ENCODE measurements at regions not wholly inside any gene's neighbourhood (a gene's known extent, or its start where the extent isn't known, plus 50 kb on each side); places are given as distances from the start of the nearest gene placed in this dataset.

DNA sequence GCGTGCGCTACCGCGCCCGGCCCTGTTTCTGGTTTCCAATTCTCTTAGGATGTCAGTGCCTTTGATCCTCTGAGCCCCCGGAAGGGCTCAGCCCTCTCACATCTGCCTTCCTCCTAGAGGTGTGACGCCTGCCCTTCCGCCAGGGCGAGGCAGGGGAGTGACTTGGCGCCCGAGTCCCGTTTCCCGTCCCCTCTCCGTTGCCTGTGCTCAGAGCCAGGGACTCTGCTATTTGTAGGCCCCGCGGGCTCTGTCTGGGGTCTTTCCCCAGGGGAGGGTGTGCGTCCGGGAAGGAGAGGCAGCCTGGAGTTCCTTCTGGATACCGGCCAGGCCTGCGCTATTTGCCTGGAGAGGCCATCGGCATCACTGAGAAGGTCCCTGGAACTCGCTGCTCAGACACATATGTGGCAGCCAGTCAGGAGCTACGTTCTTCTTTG, 103.7 kb upstream of the TAF1B start:
- DNase-seq, result no peak

DNA sequence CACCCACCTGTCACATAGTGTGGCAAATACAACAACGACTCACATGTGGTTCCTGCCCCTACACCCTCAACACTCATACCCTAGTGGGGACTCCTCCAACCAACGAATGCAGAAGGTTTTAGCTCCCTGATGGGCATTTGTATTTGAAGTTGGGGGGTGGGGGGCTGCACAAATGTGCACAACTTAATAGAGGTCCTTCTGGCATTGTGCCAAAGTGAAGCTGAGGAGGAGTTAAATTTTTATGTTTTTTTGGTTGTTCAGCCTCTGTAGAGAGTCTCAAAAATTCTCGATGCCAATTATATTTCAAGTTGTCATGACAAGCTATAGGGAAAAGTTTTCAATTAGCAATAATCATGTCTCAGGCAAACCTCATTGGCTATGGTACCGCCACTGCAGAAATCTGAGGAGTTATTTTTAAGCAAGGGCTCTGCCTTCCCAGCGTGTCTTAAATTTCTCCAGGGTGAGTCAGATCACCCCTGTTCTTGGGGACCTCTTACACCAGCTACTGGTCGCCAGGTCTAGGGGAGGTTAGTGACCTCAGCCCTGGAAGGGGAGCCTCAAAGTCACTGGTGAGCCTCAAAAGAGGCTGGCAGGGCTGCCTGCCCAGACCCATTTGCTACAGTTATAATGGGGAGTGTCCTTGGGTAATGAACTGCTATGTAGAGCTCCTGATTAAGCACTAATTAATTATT, 102.7 kb upstream of the TAF1B start:
- DNase-seq, result no peak

DNA sequence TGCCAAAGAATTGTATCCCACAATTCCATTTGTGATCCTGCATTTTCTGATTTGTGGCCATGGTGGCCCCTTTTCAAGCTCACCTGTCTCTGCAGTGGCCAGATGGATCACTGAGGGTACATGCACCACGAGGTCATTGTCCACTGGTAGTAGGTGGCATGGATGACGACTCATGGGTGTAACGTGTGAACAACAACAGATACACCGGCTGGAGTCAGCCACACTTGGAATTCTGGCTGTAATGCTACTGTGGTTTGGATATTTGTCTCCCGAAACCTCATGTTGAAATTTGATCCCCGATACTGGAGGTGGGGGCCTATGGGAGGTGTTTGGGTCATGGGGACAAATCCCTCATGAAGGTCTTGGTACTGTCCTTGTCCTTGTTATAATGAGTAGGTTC, 102.2 kb upstream of the TAF1B start:
- DNase-seq, result no peak

- no peak for DNase-seq
Observed at GRCh38 chr2:9742601-9743000, 100.7 kb upstream of the TAF1B start.

DNA sequence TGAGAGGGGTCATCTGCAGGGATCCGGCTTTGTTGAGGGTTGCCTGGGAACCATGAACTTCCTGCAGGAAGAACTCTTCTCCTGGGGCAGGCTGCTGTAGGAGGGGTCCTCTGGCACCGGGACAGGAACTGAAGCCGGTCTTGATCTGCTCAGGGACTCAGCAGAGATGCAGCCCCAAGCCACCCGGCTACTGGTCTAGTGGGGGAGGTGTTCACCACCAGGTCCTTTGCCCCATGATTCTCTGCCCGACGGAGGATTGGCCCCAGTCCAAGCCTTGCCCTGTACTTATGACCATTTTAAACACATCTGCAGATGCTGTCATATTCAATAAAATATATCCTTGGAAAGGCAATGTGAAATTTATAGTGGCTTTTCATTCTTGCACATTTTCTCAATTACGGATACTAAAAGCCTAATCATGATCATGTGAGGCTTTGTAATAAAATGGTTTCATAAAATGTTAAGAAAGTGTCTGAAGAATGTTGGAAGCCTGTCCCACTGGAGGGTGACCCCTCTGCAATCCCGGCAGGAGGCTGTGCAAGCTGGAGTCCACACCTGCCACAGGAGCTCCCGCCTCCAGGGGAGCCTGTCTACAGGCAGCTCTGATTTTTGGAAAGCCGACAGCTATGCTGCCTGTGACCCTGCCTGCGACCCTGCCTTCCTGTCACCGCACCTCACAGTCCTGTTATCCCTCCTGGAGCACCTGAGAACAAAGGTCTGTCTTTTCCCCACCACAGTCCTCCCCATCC, 98.8 kb upstream of the TAF1B start:
- DNase-seq, result no peak

DNA sequence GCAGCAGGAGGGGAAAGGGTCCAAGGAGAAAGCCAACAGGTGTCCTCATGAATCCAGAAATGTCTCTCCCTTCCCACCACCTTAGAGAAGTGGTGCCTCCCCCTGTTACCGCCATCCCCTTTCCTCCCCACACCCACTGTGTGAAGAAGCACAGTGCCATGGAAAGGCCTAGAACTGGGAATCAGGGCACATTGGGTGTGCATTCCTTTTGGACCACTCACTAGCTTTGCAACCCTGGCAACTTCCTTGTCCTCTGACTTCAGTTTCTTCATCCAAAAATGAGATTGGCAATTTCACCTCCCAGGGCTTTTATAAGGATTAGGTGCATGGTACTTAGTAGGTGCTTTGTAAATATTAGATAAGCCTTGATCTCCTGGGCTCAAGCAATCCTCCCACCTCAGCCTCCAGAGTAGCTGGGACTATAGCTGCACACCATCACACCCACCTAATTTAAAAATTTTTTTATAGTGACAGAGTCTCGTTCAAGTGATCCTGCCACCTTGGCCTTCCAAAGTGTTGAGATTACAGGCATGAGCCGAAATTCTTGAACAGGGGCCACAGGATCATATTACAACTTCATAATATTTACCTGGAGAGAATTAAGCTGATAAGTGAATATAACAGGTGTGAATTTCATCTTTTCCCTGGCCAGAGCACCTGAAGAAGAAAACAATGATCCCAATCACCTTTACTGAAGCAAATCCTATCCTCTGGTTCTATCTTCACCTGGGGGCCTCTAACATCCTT, 97.9 kb upstream of the TAF1B start:
- no peak for DNase-seq

- DNase-seq, result no peak
Observed at GRCh38 chr2:9747396-9747795, 95.9 kb upstream of the TAF1B start.

GRCh38 chr2:9748577-9748976, 94.7 kb upstream of the TAF1B start:
- no peak for DNase-seq

- DNase-seq, result no peak
Observed at GRCh38 chr2:9749546-9750223, 93.6 kb upstream of the TAF1B start.

GRCh38 chr2:9750224-9751215, 92.8 kb upstream of the TAF1B start:
- DNase-seq, result no peak

DNA sequence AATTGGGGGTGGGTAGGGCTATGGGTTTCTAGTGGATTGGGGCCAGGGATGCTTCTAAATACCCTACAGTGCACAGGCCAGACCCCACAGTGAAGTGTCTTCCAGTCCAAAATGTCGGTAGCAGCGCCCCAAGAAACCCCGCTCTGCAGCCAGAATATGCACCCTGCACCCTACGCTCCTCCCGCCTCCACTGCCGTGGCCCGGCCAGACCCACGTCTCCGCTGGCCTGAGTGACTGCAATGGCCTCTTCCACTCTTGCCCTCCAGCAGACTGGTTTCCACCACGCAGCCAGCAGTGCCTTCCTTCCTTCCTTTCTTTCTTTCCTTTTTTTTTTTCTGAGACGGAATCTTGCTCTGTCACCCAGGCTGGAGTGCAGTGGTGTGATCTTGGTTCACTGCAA, 91.4 kb upstream of the TAF1B start:
- no peak for DNase-seq

DNA sequence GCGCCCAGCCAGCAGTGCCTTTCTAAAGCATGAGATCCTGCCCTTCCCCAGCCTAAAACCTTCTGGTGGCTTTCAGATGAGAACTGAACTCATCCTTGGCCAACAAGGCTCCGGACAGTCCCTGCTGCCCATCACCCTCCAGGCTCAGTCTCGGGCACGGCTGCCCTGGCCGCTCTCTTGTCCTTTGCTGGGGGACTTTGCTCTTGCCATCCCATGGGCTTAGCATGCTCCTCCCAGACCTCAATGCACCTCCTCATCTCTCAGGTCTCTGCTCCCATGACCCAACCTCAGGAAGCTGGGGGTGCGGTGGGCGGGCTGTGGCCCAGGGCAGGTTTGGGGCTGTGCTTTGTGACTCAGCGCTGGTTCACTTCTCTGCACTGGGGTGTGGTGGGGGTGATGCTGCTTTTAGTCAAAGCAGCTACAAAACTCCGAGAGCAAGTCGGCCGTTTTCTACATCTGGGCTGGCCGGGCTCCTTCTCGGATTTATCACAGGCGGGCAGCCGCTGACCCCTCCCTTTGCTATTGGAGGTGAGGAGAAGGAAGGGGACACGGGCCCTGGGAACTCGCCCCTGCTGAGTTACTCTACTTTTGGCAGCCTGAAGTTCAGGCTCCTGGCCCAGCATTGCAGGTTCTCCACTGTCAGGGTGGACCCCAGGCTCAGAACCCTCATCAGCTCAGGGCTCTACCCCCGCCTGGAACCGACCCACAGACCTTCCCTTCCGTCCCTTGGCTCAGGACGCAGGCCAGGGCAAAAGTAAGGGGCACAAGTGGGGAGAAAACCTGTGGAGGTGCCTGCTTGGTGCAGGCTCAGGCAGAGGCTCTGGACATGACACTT, 90.6 kb upstream of the TAF1B start:
- DNase-seq, result no peak

- DNase-seq, result no peak
Observed at GRCh38 chr2:9753276-9753600, 90.0 kb upstream of the TAF1B start.

DNA sequence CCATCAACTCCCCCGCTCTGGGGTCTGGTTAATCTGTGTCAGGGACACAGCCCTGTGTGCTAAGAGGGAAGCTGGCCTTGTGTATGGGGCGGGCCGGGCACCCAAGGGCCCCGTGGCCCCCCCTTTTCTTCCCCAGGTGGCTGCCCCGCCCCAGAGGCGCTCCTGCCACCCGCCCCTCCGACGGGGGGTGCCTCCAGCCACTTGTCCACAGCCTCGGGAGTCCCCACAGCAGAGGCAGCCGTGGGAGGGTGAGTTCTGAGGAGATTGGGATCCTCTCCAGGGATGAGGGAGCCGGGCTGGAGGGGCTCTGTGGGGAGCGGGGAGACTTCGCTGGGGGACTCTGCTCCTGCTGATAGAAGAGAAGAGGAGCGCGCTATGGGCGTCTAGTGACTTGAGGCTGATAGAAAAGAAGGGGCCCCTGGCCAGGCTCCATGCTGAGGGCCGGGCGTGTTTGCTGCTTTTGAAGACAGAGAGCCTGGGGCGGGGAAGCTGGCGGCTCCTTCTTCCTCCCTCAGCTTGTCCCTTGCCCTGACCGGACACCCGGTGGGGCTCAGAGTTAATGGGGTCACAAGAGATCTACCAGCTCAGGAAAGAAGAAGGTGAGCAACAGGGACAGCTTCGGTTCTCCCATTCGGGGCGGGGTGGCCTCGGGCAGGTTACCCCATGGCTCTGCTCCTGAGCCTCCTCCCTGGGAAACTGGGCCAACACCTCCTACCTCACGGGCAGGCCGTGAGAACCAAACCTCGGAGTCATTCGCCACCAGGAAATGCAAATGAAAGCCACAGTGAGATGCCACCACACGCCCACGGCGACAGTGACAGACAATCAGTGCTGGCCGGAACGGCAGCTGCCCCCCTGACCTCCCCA, 89.4 kb upstream of the TAF1B start:
- no peak for DNase-seq

- no peak for DNase-seq
Observed at GRCh38 chr2:9754532-9754887, 88.8 kb upstream of the TAF1B start.

DNA sequence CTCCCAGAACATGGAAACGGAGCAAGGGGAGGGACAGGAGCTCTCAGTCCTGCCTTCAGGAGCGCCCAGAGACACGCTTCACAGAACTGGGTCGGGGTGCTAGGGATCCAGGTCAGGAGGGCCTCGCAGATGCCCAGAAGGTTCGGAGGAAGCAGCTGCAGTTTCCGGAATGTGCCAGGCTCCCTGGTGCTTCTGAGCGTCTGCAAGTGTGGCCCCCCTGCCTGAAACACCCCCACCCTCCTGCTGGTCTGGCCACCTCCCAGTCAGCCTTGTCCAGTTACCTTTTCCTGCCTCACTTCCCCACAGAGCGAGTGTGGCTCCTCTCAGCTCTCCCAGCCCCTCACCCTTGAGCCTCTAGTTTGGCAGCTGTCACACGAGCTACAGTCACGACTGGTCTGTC, 88.3 kb upstream of the TAF1B start:
- no peak for DNase-seq

- no peak for DNase-seq
Observed at GRCh38 chr2:9755638-9756037, 87.6 kb upstream of the TAF1B start.

DNA sequence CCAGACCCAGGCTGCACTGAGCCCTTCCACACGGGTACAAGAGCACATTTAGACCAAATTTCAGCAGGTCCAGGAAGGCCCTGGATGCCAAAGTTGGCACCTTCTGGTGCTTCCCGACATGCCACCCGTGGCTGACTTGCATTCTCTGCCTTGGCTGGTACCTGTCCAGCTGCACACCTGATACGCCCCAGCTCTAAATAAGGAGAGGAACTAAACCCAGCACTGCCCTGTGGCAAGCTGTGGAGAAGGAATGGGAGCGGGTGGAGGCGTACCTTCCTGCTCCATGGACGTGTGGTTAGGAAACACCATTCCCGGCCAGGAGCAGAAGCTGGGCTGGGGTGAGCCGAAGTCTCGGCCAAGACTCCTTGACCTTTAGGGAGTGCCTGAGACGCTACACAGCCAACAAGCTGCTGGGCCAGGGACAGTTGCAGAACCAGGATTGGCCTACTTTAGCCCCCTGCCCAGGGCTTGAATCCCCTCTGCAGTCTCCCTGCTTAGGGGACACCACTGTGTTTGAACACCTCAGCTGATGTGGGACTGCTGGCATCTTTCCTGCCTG, 86.5 kb upstream of the TAF1B start:
- no peak for DNase-seq

GRCh38 chr2:9757501-9758264, 85.6 kb upstream of the TAF1B start:
- no peak for DNase-seq

Data from NCI-H1092 (cell line).